Natural killer cell (primary cell): ENCODE measurements at regions not wholly inside any gene's neighbourhood (a gene's known extent, or its start where the extent isn't known, plus 50 kb on each side); places are given as distances from the start of the nearest gene placed in this dataset.

Experiments used
- ATAC-seq, 3 donors: fragments of 150-1000 bp in 2 of 3; fragments of 200-7000 bp in 1 of 3; cut with Tn5 transposase; 1 replicate in 1 of 3; 2 replicates in 2 of 3; pipeline ENCODE4 v1.10.0; 2021; ENCODE audit warnings: mild to moderate bottlenecking in 2 of 3, moderate library complexity in 2 of 3
- DNase-seq, 2 donors: peaks; one replicate each; pipeline versions ENCODE4 v3.0.0 to v3.0.0-alpha.2; 2013 to 2021; ENCODE audit warnings: mixed read lengths in 1 of 2
- H3K27ac ChIP-seq: one replicate; pipeline ENCODE4 v1.5.1; 2013; ENCODE audit warnings: mild to moderate bottlenecking, low read length
- H3K27me3 ChIP-seq: one replicate; pipeline ENCODE4 v1.6.1; 2013; ENCODE audit warnings: low read length; ENCODE audit not compliant: control insufficient read depth, insufficient read depth
- H3K36me3 ChIP-seq: one replicate; pipeline ENCODE4 v1.6.1; 2013; ENCODE audit warnings: low read length; ENCODE audit not compliant: control insufficient read depth, insufficient read depth
- H3K4me1 ChIP-seq: one replicate; pipeline ENCODE4 v1.6.1; 2013; ENCODE audit warnings: low read length; ENCODE audit not compliant: control insufficient read depth, insufficient read depth
- H3K4me3 ChIP-seq: one replicate; pipeline ENCODE4 v1.5.1; 2013; ENCODE audit warnings: low read length
- H3K9me3 ChIP-seq: one replicate; pipeline ENCODE4 v1.6.1; 2013; ENCODE audit warnings: low read length; ENCODE audit not compliant: control insufficient read depth, insufficient read depth
- H3K27ac Mint-ChIP-seq, 2 donors: one replicate each; pipeline ENCODE4 v1.8.0; 2022; ENCODE audit warnings: mild to moderate bottlenecking in 2 of 2, mixed read lengths in 2 of 2, moderate library complexity in 1 of 2
- H3K27me3 Mint-ChIP-seq, 2 donors: one replicate each; pipeline ENCODE4 v1.8.0; 2022; ENCODE audit warnings: low read depth in 2 of 2, mixed read lengths in 2 of 2
- H3K36me3 Mint-ChIP-seq: one replicate; pipeline ENCODE4 v1.8.0; 2022; ENCODE audit warnings: mixed read lengths
- H3K4me1 Mint-ChIP-seq, 2 donors: one replicate each; pipeline ENCODE4 v1.8.0; 2022; ENCODE audit warnings: mixed read lengths in 2 of 2
- H3K4me3 Mint-ChIP-seq: one replicate; pipeline ENCODE4 v1.8.0; 2022; ENCODE audit warnings: mild to moderate bottlenecking, moderate library complexity, mixed read lengths
- H3K9me3 Mint-ChIP-seq, 2 donors: one replicate each; pipeline ENCODE4 v1.8.0; 2022; ENCODE audit warnings: mixed read lengths in 2 of 2
- CTCF ChIP-seq: fragments of 200-600 bp; IDR thresholded peaks from one replicate; pipeline ENCODE4 v1.8.0; 2022; ENCODE audit warnings: antibody characterized with exemption
- WGBS: methylation state at CpG from one replicate; pipeline ENCODE4 v1.1.7; 2013; ENCODE audit warnings: missing lambda C conversion rate; ENCODE audit not compliant: insufficient coverage; 5-methylcytosine and 5-hydroxymethylcytosine counted together
- intact Hi-C: fragments of 100-400 bp; cut with micrococcal nuclease; formaldehyde crosslinking; loops from one replicate; pipeline ENCODE4 v1.14.2; 2022

DNA sequence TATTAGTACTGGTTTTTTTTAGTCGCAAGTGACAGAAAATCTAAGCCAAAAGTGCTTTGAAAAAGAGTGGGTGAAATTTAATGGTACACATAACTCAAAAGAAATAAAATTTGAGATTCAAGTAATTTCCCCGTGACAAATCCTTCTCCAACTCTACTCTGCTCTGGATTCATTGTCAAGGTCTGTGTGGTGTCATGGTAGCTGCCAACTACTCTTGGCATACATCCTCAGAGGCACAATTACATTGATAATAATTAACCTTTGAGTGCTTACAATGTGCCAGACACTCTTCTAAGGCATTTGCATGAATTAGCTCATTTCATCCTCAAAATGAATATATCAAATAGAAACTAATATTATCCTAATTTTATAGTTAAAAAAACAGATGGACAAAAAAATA is 1153.9 kb upstream of the NCAM2 start:
- H3K4me3 ChIP-seq, result no peak overlapping the region
- no peaks in the 10 kb centered on the region for H3K4me1 ChIP-seq
- no peak for TF ChIP-seq CTCF
- H3K36me3 Mint-ChIP-seq, result no peaks in the 10 kb centered on the region
- H3K27ac Mint-ChIP-seq, result no peak overlapping the region
- intact Hi-C loops, result no loop called here
- H3K4me1 Mint-ChIP-seq, result no peaks in the 10 kb centered on the region
- no peaks in the 10 kb centered on the region for H3K36me3 ChIP-seq
- H3K27me3 Mint-ChIP-seq, result no peaks in the 10 kb centered on the region
- no peak for DNase-seq
- no peak for ATAC-seq
- H3K27me3 ChIP-seq, result no peaks in the 10 kb centered on the region
- 100% methylated on average over 1 of the region's 2 CpGs for WGBS
- H3K9me3 Mint-ChIP-seq, result no peaks in the 10 kb centered on the region
- H3K27ac ChIP-seq, result no peak overlapping the region
- H3K4me3 Mint-ChIP-seq, result no peak overlapping the region
- no peaks in the 10 kb centered on the region for H3K9me3 ChIP-seq

- Histone ChIP-seq H3K27me3 (no peaks in the 10 kb centered on the region), H3K27ac (no peak overlapping the region), H3K36me3 (no peaks in the 10 kb centered on the region), H3K9me3 (peaks cover 6% of the 10 kb centered on the region), H3K4me3 (no peak overlapping the region), H3K4me1 (no peaks in the 10 kb centered on the region)
- Mint-ChIP-seq H3K27ac (no peak overlapping the region), H3K4me3 (no peak overlapping the region), H3K36me3 (no peaks in the 10 kb centered on the region), H3K4me1 (no peaks in the 10 kb centered on the region), H3K27me3 (no peaks in the 10 kb centered on the region), H3K9me3 (peaks cover 0 to 1% of the 10 kb centered on the region in 2 donors)
- WGBS, result 73% methylated on average over 1 of the region's 1 CpG
- no peak for DNase-seq
- intact Hi-C loops, result no loop called here
- TF ChIP-seq CTCF, result no peak
- ATAC-seq, result no peak
These were observed 1148.1 kb upstream of the NCAM2 start for GRCh38 chr21:19850157-19850556.

- Mint-ChIP-seq H3K27ac (no peak overlapping the region), H3K9me3 (peaks cover 0 to 2% of the 10 kb centered on the region in 2 donors), H3K36me3 (no peaks in the 10 kb centered on the region), H3K27me3 (no peaks in the 10 kb centered on the region), H3K4me1 (no peaks in the 10 kb centered on the region), H3K4me3 (no peak overlapping the region)
- intact Hi-C loops, result no loop called here
- Histone ChIP-seq H3K27ac (no peak overlapping the region), H3K27me3 (no peaks in the 10 kb centered on the region), H3K4me3 (no peak overlapping the region), H3K4me1 (no peaks in the 10 kb centered on the region), H3K36me3 (no peaks in the 10 kb centered on the region), H3K9me3 (peaks cover 6% of the 10 kb centered on the region)
- ATAC-seq (no peak), DNase-seq (no peak)
- WGBS, result 93% methylated on average over 10 of the region's 10 CpGs
- TF ChIP-seq CTCF, result no peak
These were observed 1145.1 kb upstream of the NCAM2 start for GRCh38 chr21:19853061-19853460.

GRCh38 chr21:19853709-19854575 is 1144.3 kb upstream of the NCAM2 start:
- Mint-ChIP-seq H3K27me3 (no peaks in the 10 kb centered on the region), H3K36me3 (no peaks in the 10 kb centered on the region), H3K27ac (no peak overlapping the region), H3K4me1 (no peaks in the 10 kb centered on the region), H3K4me3 (no peak overlapping the region), H3K9me3 (peaks cover 0 to 2% of the 10 kb centered on the region in 2 donors)
- TF ChIP-seq CTCF, result no peak
- DNase-seq (no peak), ATAC-seq (no peak)
- Histone ChIP-seq H3K27me3 (no peaks in the 10 kb centered on the region), H3K36me3 (no peaks in the 10 kb centered on the region), H3K4me1 (no peaks in the 10 kb centered on the region), H3K9me3 (peaks cover 6% of the 10 kb centered on the region), H3K4me3 (no peak overlapping the region), H3K27ac (no peak overlapping the region)
- intact Hi-C loops, result no loop called here
- 88% methylated on average over 22 of the region's 22 CpGs for WGBS
